ENCODE measurements at regions not wholly inside any gene's neighbourhood (a gene's known extent, or its start where the extent isn't known, plus 50 kb on each side); places are given as distances from the start of the nearest gene placed in this dataset.

GRCh38 chr3:124107104-124107890 is 115.4 kb upstream of the ROPN1 start:
- no peaks in the 10 kb centered on the region for H3K9me3 ChIP-seq
- no peak for TF ChIP-seq POLR2AphosphoS5 (IDR thresholded peaks at IDR 0.05)
- 62 to 75% (median 71%) methylated on average over 4 of the region's 4 CpGs for WGBS, 5 donors
- no peaks in the 10 kb centered on the region for H3K36me3 ChIP-seq
- DNase-seq = peak in 1 of 2 donors; percentile 40
- peak overlapping the region in 1 of 5 donors; percentile 8 for H3K27ac ChIP-seq
- no peaks in the 10 kb centered on the region for H3K27me3 ChIP-seq
- H3K4me3 ChIP-seq = no peak overlapping the region
- H3K4me1 ChIP-seq = peaks cover 0 to 10% (median 3%) of the 10 kb centered on the region in 4 donors
- intact Hi-C loops (cut with DNase I; ENCODE audit: low total_unique reads) = no loop called here

DNA sequence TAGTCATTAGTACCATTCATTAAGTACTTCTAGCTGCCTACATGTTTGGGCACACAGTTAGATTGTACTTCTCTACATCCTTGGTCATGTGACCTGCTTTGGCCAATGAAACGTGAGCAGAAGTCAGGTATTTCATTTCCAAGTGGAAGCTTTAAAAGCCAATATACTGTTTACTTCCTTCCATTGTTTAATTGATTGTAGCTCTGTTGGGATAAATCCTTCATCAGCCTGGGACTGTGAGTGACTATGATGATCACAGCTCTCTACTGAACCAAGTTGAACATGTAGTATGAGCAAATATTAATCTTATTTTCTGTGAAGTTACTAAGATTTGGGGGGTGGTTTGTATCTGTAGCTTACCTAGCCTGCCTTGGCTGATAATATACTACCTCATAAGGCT is 116.5 kb upstream of the ROPN1 start:
- Histone ChIP-seq H3K9me3 (no peaks in the 10 kb centered on the region), H3K27ac (no peak overlapping the region), H3K27me3 (no peaks in the 10 kb centered on the region), H3K4me1 (peaks cover 0 to 18% (median 3%) of the 10 kb centered on the region in 4 donors), H3K36me3 (no peaks in the 10 kb centered on the region), H3K4me3 (no peak overlapping the region)
- WGBS, 5 donors = 69 to 82% (median 72%) methylated on average over 1 of the region's 1 CpG
- intact Hi-C loops (cut with DNase I; ENCODE audit: low total_unique reads) = no loop called here
- TF ChIP-seq POLR2A (IDR thresholded peaks at IDR 0.05) = no peak
- TF ChIP-seq EP300 (IDR thresholded peaks at IDR 0.05) = no peak
- TF ChIP-seq POLR2AphosphoS5 (IDR thresholded peaks at IDR 0.05) = no peak
- TF ChIP-seq CTCF (IDR thresholded peaks at IDR 0.05) = no peak
- DNase-seq = no peak

GRCh38 chr3:124113485-124113884 is 121.6 kb upstream of the ROPN1 start:
- H3K27me3 ChIP-seq = no peaks in the 10 kb centered on the region
- no peak for TF ChIP-seq POLR2A (IDR thresholded peaks at IDR 0.05)
- TF ChIP-seq EP300 (IDR thresholded peaks at IDR 0.05) = no peak
- no peak for TF ChIP-seq CTCF (IDR thresholded peaks at IDR 0.05)
- TF ChIP-seq POLR2AphosphoS5 (IDR thresholded peaks at IDR 0.05) = no peak
- DNase-seq = no peak
- 79 to 93% (median 87%) methylated on average over 5 of the region's 5 CpGs for WGBS, 5 donors
- intact Hi-C loops (cut with DNase I; ENCODE audit: low total_unique reads) = no loop called here
- H3K9me3 ChIP-seq = no peaks in the 10 kb centered on the region
- H3K4me1 ChIP-seq = peaks cover 0 to 18% (median 7%) of the 10 kb centered on the region in 4 donors
- no peak overlapping the region for H3K27ac ChIP-seq
- H3K36me3 ChIP-seq = no peaks in the 10 kb centered on the region
- H3K4me3 ChIP-seq = no peak overlapping the region

DNA sequence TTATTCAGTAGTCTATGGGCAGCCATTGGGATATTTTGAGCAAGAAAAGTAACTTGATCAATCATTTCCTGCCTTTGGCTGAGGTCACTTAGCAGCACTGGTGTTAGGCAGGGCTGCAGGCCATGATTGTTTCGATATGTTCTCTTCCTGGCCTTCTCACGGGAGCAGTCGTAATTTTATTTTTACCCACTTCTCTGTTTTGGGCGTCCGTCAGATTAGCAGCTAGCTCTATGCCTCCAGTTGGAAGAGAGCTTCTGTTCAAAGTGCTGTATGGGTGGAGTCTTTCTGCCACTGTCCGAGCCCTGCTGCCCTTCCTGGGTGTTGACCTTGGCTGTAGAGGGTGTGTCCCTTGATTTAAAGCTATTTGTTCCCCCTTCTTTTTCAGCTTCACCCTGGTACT is 123.4 kb upstream of the ROPN1 start:
- H3K27me3 ChIP-seq = no peaks in the 10 kb centered on the region
- TF ChIP-seq POLR2A (IDR thresholded peaks at IDR 0.05) = no peak
- TF ChIP-seq POLR2AphosphoS5 (IDR thresholded peaks at IDR 0.05) = no peak
- TF ChIP-seq EP300 (IDR thresholded peaks at IDR 0.05) = no peak
- TF ChIP-seq CTCF (IDR thresholded peaks at IDR 0.05) = no peak
- no peak for DNase-seq
- H3K4me1 ChIP-seq = peaks cover 0 to 18% (median 8%) of the 10 kb centered on the region in 4 donors
- H3K4me3 ChIP-seq = no peak overlapping the region
- WGBS, 5 donors = 56 to 73% (median 69%) methylated on average over 6 of the region's 6 CpGs
- no peaks in the 10 kb centered on the region for H3K36me3 ChIP-seq
- no peaks in the 10 kb centered on the region for H3K9me3 ChIP-seq
- intact Hi-C loops (cut with DNase I; ENCODE audit: low total_unique reads) = no loop called here
- H3K27ac ChIP-seq = no peak overlapping the region

GRCh38 chr3:124115956-124116355 is 124.0 kb upstream of the ROPN1 start:
- H3K27ac ChIP-seq = no peak overlapping the region
- WGBS, 5 donors = 57 to 88% (median 74%) methylated on average over 1 of the region's 1 CpG
- DNase-seq = no peak
- no peaks in the 10 kb centered on the region for H3K27me3 ChIP-seq
- no peaks in the 10 kb centered on the region for H3K9me3 ChIP-seq
- peaks cover 0 to 18% (median 8%) of the 10 kb centered on the region in 4 donors for H3K4me1 ChIP-seq
- intact Hi-C loops (cut with DNase I; ENCODE audit: low total_unique reads) = no loop called here
- H3K4me3 ChIP-seq = no peak overlapping the region
- no peaks in the 10 kb centered on the region for H3K36me3 ChIP-seq
- TF ChIP-seq EP300 (IDR thresholded peaks at IDR 0.05) = no peak
- no peak for TF ChIP-seq POLR2AphosphoS5 (IDR thresholded peaks at IDR 0.05)

Measured in stomach (tissue), 8 donors.